ENCODE measurements at regions not wholly inside any gene's neighbourhood (a gene's known extent, or its start where the extent isn't known, plus 50 kb on each side); places are given as distances from the start of the nearest gene placed in this dataset.

- no peak for DNase-seq (ENCODE audit: low read depth)
Observed at GRCh38 chr6:156189714-156190113, 587.5 kb upstream of the ARID1B start.

DNA sequence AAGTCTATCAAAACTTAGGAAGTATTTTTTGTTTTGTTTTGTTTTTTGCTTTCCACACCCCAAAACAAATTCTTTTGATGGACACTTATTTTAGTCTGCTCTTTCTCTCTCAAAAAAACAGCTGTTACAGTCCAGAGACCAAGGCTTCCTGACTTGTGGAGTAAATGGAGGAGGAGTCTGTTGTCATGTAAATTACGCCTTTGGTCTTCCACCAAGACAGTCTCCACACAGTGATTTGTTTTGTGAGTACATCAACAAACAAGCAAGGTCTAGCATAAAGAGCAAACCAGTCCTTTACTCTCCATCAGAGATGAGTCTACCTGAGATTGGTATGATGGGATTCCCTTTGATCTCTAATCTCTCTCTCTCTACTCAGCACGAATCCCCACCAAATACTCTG is 588.0 kb upstream of the ARID1B start:
- DNase-seq (ENCODE audit: low read depth) = no peak

DNA sequence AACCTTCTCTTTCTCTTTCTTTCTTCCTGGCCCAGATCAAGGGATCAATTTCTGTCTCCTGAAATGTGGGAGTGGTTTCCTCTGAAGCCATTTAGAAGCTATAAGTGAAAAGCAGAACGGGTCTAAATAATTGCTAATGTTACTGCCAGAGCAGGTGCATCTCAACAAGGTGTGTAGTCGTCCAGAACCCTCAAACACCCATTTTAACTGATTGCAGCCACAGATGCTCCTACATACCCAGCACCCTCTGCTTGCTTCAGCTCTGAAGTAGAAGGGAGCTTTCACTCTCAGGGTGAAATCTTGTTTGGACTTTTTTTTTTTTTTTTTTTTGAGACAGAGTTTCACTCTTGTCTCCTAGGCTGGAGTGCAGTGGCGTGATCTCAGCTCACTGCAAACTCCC is 592.1 kb upstream of the ARID1B start:
- no peak for DNase-seq (ENCODE audit: low read depth)

DNA sequence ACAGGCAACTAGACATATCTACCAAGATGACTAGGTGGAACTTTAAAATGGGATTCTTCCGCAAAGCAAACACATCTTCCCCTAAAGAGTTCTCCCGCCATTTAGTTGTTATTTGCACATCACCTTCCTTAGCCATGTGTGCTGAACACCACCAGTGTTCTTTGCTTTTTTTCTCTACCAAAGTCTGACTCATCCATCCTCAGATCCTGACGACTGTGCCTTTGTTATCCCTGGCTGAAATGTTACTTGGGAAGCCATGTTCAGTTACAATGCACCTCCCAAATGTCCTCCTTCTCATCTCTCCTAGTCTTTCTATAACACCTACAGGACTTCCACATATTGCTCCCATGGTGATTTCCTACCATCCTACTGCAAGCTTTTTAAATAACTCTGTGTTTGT is 593.5 kb upstream of the ARID1B start:
- DNase-seq (ENCODE audit: low read depth) = no peak

DNA sequence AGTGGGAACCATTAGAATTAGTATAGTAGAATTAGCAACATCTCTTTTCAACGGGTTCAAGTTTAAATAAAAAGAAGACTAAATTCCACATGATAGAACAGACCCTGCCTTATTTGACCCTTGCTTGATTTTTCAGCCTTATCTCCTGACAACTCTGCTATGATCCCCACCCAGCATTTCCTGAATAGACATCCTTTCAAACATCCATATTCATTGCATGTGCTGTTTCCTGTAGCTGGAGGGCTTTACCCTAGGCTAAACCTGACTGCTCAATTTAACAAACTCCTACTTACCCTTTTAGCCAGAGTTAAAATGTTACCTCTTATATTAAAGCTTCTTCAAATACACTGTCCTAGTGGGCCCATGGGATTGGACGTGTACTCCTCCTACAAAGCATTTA is 594.8 kb upstream of the ARID1B start:
- no peak for DNase-seq (ENCODE audit: low read depth)

DNA sequence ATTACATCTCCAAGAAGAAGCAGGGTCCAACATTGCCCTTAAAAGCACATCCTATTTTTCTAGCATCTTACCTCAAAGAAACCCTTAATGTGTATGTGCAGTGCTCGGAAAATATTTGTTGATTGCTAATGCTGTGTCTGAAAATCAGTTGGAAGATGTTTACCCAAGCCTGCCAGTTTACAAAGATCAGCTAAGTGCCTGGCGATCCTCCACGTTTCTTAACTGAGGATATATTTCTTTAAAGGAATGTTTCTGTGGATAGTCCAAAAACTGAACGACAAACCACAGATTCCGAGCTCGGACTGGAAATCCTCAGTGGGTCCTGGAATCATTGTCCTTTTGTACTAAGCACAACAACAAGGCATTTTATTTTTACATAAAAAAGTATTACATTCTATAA is 595.7 kb upstream of the ARID1B start:
- DNase-seq (ENCODE audit: low read depth) = no peak

- no peak for DNase-seq (ENCODE audit: low read depth)
Observed at GRCh38 chr6:156175971-156176421, 601.2 kb upstream of the ARID1B start.

- no peak for DNase-seq (ENCODE audit: low read depth)
Observed at GRCh38 chr6:156175433-156175832, 601.7 kb upstream of the ARID1B start.

DNA sequence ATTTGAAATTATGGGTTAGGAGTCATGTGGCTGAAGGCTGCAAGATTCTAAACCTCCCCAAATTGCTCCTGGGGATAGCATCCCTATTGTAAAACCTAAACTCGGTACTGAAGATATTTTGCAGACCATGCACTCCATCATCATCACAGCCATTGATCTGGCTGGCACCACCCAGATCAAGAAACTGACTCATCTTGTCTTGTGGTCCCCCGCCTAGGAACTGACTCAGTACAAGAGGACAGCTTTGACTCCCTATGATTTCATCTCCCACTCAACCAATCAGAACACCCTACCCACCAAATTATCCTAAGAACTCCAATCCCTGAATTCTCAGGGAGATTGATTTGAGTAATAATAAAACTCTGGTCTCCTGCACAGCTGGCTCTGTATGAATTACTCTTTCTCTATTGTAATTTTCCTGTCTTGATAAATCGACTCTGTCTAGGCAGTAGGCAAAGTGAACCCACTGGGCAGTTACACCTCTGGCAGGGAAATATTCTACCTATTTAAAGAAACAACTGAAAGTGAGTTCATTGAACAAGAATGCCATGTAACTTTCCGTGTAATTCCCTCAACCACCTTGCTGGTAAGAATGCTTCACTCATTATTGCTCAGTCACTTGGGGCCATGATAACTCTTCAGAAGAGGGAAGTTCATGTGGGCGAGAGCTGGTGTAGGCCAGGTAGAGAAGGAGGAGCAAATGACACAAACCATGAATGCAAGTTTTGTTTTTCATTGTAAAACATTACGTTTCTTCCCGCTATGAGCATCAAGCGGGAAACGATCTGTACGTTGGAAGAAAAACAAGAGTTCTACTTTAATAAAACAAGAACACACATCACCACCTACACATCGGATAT is 602.9 kb upstream of the ARID1B start:
- DNase-seq (ENCODE audit: low read depth) = no peak

DNA sequence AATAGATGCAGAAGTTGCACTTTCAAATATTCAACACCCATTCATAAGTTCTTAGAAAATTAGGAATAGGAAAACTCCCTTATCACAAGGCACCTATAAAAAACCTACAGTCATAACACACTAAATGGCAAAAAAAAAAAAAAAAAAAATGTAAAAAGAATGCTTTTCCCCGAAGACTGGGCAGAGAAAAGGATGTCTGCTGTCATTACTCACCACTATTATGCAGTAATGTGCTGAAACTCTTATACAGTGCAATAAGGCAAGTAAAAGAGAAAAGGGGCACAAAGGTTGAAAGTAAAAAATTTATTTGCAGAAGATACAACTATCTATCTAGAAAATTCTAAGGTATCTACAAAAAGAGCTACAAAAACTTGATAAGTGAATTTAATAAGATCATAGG is 607.8 kb upstream of the ARID1B start:
- DNase-seq (ENCODE audit: low read depth) = no peak

DNA sequence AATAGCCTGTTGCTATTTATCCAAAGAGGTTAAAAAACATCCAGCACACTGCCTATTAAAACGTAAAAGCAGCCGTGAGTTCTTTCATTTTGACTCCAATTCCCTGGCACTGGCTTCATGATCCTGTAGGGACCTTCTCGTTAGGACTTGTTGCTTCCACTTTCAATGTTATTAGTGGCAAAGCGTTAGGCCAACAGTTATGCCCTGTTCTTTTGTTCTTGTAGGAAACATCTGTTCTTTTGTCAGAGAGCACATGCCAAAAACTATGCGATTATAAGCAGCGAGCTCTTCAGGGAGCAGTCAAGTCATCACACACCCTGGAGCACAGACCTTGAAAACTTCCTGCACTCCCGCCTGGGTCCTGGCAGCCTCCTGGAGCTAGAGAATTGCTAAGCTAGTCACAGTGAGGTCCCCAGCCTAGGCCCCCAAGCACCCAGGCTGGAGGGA is 609.5 kb upstream of the ARID1B start:
- no peak for DNase-seq (ENCODE audit: low read depth)

- DNase-seq (ENCODE audit: low read depth) = no peak
Observed at GRCh38 chr6:156167016-156167624, 610.1 kb upstream of the ARID1B start.

DNA sequence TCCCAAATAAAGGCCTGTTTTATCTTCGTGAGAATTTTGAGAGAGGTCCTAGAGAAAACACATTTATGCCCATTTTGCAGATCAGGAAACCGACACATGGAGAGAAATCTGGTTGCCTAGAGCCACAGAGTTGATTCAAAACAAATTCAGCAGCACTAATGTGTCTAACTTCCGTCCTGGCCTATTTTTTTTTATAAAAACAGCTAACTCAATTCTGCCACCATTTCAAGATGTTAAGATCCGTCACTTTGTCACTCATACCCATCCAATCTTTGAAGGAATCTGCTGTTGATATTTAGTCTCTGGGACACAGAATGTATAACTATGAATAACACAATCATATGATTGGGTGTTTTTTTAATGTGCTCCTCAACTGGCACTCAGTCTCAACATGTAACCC is 611.1 kb upstream of the ARID1B start:
- no peak for DNase-seq (ENCODE audit: low read depth)

GRCh38 chr6:156164701-156165452 is 612.3 kb upstream of the ARID1B start:
- DNase-seq (ENCODE audit: low read depth) = no peak

GRCh38 chr6:156163311-156163710 is 613.9 kb upstream of the ARID1B start:
- no peak for DNase-seq (ENCODE audit: low read depth)

DNA sequence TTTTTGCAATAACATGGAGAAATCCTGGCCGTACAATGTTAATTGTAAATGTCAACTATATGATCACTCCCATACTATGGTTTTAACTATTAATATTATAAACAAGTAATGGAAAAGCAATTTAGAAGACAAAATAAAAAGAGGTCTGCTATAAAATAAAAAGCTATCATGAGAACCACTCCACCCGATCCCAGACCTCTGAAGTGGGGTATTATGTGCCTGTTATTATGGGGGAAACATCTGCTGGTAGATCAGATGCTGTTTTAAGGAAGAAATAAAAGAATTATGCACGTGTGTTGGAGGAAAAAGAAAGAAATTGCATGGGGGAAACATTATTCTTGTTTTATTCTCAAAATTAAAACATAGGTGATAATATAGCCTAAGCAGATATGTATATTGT is 615.7 kb upstream of the ARID1B start:
- DNase-seq (ENCODE audit: low read depth) = no peak

- no peak for DNase-seq (ENCODE audit: low read depth)
Observed at GRCh38 chr6:156160795-156161165, 616.4 kb upstream of the ARID1B start.

- no peak for DNase-seq (ENCODE audit: low read depth)
Observed at GRCh38 chr6:156160007-156160794, 617.0 kb upstream of the ARID1B start.

- no peak for DNase-seq (ENCODE audit: low read depth)
Observed at GRCh38 chr6:156154896-156155295, 622.3 kb upstream of the ARID1B start.

DNA sequence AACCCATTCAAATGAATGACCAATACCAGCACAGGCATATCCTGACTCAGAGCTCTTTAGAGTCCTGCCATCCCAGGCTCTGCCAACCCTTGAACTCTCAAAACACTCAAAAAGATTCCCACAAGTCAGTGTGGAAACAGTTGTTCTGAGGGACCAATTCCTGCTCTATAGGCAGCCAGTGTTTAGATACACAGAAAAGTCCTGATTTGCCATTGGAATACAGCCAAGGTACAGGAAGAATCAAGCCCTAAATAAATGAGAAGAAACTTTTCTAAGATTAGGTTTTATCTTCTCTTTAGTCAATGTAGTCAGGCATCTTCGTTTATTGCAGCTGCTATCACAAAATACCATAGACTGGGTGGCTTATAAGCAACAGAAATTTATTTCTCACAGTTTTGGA is 626.8 kb upstream of the ARID1B start:
- no peak for DNase-seq (ENCODE audit: low read depth)

DNA sequence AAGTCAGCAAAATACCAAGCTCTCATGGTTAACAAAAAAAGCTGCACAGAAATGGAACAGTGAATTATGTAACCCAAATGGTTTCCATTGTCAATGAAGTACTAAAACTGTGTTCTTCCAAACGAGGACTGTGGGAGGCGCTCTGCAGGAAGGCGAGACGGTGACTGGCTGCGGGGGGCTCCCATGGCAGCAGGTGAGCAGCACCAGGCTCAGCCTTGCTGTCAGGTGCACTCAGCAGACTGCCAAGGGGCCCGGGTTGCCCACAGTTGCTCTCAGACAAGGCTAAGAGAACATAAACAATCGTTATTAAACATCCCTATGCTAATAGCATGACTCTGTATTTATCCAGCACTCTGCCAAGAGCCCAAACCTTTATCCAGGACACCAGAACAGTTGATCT is 630.3 kb upstream of the ARID1B start:
- no peak for DNase-seq (ENCODE audit: low read depth)

DNA sequence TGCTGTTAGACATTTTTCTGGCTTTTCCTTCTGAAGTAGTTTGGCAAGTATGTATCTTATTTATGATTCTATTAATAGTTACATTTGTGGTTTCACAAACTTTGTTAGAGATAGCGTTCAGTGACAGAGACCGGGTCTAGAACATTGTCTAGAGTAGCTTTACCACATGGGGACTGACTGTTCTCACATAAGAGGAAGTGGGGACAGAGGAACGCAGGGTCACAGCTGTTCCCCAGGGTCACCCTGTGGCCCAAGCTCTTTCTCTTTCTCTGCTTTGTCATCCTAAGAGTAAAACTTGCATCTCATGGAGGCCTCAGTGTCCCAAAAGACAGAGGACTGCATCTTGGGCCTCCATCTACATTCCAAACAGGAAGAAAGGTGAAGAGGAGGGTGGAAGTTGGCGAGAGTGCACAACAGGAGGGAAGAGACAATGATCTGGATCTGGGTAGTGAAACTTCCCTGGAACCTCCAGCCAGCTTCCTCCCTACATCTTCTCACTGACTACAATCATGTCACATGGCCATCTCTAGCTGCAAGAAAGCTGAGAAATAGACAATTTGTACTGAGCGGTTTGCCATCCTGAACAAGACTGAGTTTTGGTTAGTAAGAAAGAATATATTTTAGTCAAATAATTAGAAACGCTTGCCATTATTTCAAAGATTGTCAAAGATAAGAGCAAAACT is 645.8 kb upstream of the ARID1B start:
- DNase-seq (ENCODE audit: low read depth) = no peak

All from stimulated activated CD8-positive, alpha-beta memory T cell treated with anti-CD3 and anti-CD28 coated beads, Interleukin-15, amount 100 ng/mL, for 24 hours (primary cell).